ENCODE measurements at regions not wholly inside any gene's neighbourhood (a gene's known extent, or its start where the extent isn't known, plus 50 kb on each side); places are given as distances from the start of the nearest gene placed in this dataset.

GRCh38 chr4:31375936-31376335, 655.8 kb downstream of the PCDH7 start:
- Mint-ChIP-seq H3K9me3 (ENCODE audit: low read depth, unreplicated experiment) (peaks cover 9% of the 10 kb centered on the region), H3K4me1 (ENCODE audit: low read depth, unreplicated experiment) (no peaks in the 10 kb centered on the region), H3K27ac (ENCODE audit: unreplicated experiment) (no peak overlapping the region), H3K4me3 (ENCODE audit: low read depth, unreplicated experiment) (no peak overlapping the region), H3K27me3 (ENCODE audit: unreplicated experiment) (no peaks in the 10 kb centered on the region), H3K36me3 (ENCODE audit: insufficient read depth, unreplicated experiment) (no peaks in the 10 kb centered on the region)
- intact Hi-C loops (cut with micrococcal nuclease; ENCODE audit: unreplicated experiment), result no loop called here
- TF ChIP-seq, protein P1, sequence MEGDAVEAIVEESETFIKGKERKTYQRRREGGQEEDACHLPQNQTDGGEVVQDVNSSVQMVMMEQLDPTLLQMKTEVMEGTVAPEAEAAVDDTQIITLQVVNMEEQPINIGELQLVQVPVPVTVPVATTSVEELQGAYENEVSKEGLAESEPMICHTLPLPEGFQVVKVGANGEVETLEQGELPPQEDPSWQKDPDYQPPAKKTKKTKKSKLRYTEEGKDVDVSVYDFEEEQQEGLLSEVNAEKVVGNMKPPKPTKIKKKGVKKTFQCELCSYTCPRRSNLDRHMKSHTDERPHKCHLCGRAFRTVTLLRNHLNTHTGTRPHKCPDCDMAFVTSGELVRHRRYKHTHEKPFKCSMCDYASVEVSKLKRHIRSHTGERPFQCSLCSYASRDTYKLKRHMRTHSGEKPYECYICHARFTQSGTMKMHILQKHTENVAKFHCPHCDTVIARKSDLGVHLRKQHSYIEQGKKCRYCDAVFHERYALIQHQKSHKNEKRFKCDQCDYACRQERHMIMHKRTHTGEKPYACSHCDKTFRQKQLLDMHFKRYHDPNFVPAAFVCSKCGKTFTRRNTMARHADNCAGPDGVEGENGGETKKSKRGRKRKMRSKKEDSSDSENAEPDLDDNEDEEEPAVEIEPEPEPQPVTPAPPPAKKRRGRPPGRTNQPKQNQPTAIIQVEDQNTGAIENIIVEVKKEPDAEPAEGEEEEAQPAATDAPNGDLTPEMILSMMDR (IDR thresholded peaks at IDR 0.05; ENCODE audit: unreplicated experiment), result no peak
- BruUV-seq (replicated peaks), result no TSS peak
- CTCF ChIA-PET, result interaction anchor here (0.7 kb wide), 1 partner anchor 9 kb away, joined by 4 read pairs; no protein-coding TSS in a partner anchor
- DNase-seq, result no peak

GRCh38 chr4:31379364-31379763, 659.2 kb downstream of the PCDH7 start:
- no peaks in the 10 kb centered on the region for H3K4me1 Mint-ChIP-seq (ENCODE audit: low read depth, unreplicated experiment)
- no peaks in the 10 kb centered on the region for H3K36me3 Mint-ChIP-seq (ENCODE audit: insufficient read depth, unreplicated experiment)
- H3K4me3 Mint-ChIP-seq (ENCODE audit: low read depth, unreplicated experiment), result no peak overlapping the region
- DNase-seq, result no peak
- H3K27me3 Mint-ChIP-seq (ENCODE audit: unreplicated experiment), result no peaks in the 10 kb centered on the region
- H3K9me3 Mint-ChIP-seq (ENCODE audit: low read depth, unreplicated experiment), result peaks cover 9% of the 10 kb centered on the region
- no peak overlapping the region for H3K27ac Mint-ChIP-seq (ENCODE audit: unreplicated experiment)
- intact Hi-C loops (cut with micrococcal nuclease; ENCODE audit: unreplicated experiment), result no loop called here
- TF ChIP-seq, protein P1 (IDR thresholded peaks at IDR 0.05; ENCODE audit: unreplicated experiment), result no peak
- CTCF ChIA-PET, result no interaction called here
- BruUV-seq (replicated peaks), result no TSS peak

DNA sequence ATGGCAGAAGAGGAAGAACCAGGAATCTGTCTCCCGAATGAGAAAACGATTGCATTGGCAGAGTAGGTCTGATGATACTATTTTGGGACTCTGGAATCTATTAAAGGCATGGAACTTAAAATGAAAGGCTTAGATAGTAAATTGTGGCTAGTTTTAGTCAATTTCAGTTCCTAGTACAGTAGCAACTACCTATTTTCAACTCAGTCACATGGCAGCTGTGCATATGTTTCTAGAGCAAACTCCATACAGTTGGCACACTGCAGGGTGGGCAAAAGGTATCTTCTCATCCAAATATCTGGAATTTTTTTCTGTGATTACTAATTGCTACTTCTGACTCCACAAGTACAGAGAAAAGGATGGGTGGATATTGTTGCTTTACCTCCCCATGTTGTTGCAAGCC, 663.6 kb downstream of the PCDH7 start:
- Mint-ChIP-seq H3K36me3 (ENCODE audit: insufficient read depth, unreplicated experiment) (no peaks in the 10 kb centered on the region), H3K27ac (ENCODE audit: unreplicated experiment) (no peak overlapping the region), H3K4me1 (ENCODE audit: low read depth, unreplicated experiment) (no peaks in the 10 kb centered on the region), H3K4me3 (ENCODE audit: low read depth, unreplicated experiment) (no peak overlapping the region), H3K9me3 (ENCODE audit: low read depth, unreplicated experiment) (peaks cover 4% of the 10 kb centered on the region), H3K27me3 (ENCODE audit: unreplicated experiment) (no peaks in the 10 kb centered on the region)
- CTCF ChIA-PET, result no interaction called here
- no peak for DNase-seq
- intact Hi-C loops (cut with micrococcal nuclease; ENCODE audit: unreplicated experiment), result no loop called here
- BruUV-seq (replicated peaks), result no TSS peak
- TF ChIP-seq, protein P1 (IDR thresholded peaks at IDR 0.05; ENCODE audit: unreplicated experiment), result no peak

DNA sequence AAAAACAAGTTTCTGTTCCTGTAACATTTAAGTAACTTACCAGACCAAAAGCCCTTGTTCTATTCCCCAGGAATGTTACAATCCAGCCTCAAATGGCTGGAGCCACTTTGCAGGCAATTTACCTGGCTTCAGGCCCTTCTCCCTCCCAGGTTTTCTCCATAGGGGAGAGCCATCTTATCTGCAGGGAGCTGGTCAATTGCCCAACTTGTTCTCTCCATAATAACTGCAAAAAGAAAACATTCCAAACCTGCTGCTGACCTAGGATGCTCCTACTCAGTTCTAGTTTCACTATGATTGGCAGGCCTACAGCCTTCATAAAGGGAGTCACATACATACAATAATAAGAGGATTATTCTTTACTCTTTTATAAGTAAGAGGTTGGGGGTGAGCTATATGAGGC, 670.7 kb downstream of the PCDH7 start:
- TF ChIP-seq, protein P1 (IDR thresholded peaks at IDR 0.05; ENCODE audit: unreplicated experiment), result no peak
- H3K9me3 Mint-ChIP-seq (ENCODE audit: low read depth, unreplicated experiment), result peaks cover 10% of the 10 kb centered on the region
- no peak for DNase-seq
- H3K36me3 Mint-ChIP-seq (ENCODE audit: insufficient read depth, unreplicated experiment), result no peaks in the 10 kb centered on the region
- intact Hi-C loops (cut with micrococcal nuclease; ENCODE audit: unreplicated experiment), result no loop called here
- no TSS peak for BruUV-seq (replicated peaks)
- H3K4me3 Mint-ChIP-seq (ENCODE audit: low read depth, unreplicated experiment), result no peak overlapping the region
- H3K27ac Mint-ChIP-seq (ENCODE audit: unreplicated experiment), result no peak overlapping the region
- no peaks in the 10 kb centered on the region for H3K4me1 Mint-ChIP-seq (ENCODE audit: low read depth, unreplicated experiment)
- CTCF ChIA-PET, result no interaction called here
- no peaks in the 10 kb centered on the region for H3K27me3 Mint-ChIP-seq (ENCODE audit: unreplicated experiment)

Data from Calu3 (cell line).